HepG2 (cell line): ENCODE measurements at regions not wholly inside any gene's neighbourhood (a gene's known extent, or its start where the extent isn't known, plus 50 kb on each side); places are given as distances from the start of the nearest gene placed in this dataset.

ENCODE experiments used
- ATAC-seq: fragments of 200-7000 bp; cut with Tn5 transposase; 3 replicates; pipeline ENCODE4 v1.9.1; 2020; ENCODE audit warnings: mild to moderate bottlenecking, moderate library complexity
- BruUV-seq: library from RNA; stranded (reverse); fragments of 400-500 nt; replicated peaks from 2 replicates; lab custom pipeline; 2021; lab: Mats Ljungman, UMichigan
- CTCF ChIA-PET: fragments of 300-600 bp; formaldehyde crosslinking; extraction: SDS; loops from one replicate; lab custom pipeline; 2021; ENCODE audit warnings: low total read pairs, inconsistent platforms, low intra/inter-chr PET ratio; lab: Yijun Ruan, JAX
- POLR2A ChIA-PET: fragments of 350-600 bp; sonication (Branson Sonifier 250); formaldehyde crosslinking; loops from one replicate; lab custom pipeline; 2020; ENCODE audit warnings: antibody characterized with exemption, inconsistent platforms; lab: Yijun Ruan, JAX
- DNase-seq: peaks from one replicate; pipeline ENCODE4 v3.0.0-alpha.2; 2015; ENCODE audit warnings: low spot score
- FAIRE-seq: peaks from 3 replicates; lab custom pipeline; 2011; peaks lifted over from hg19 to GRCh38; lab: Jason Lieb, UNC
- H2AFZ ChIP-seq: one replicate; pipeline ENCODE4 v1.6.1; 2011; ENCODE audit warnings: low read length, inconsistent platforms
- H3K27ac ChIP-seq: fragments of 300-600 bp; 3 replicates; pipeline ENCODE4 v1.8.0; 2011; ENCODE audit warnings: mixed run types, mild to moderate bottlenecking, mixed read lengths, low read length, inconsistent platforms; ENCODE audit not compliant: insufficient read depth; ENCODE audit errors: extremely low read length
- H3K27me3 ChIP-seq, 2 experiments: fragments of 200-600 bp in 1 of 2; 2 replicates in 1 of 2; 3 replicates in 1 of 2; pipeline versions ENCODE4 v1.6.0 to v1.8.0; 2011; ENCODE audit warnings: low read length in 2 of 2, mild to moderate bottlenecking in 2 of 2, moderate library complexity in 2 of 2, inconsistent platforms in 1 of 2; ENCODE audit not compliant: insufficient read depth in 2 of 2, control insufficient read depth in 1 of 2
- H3K36me3 ChIP-seq, 2 experiments: fragments of 200-600 bp in 1 of 2; replicated peaks in 1 of 2; 2 replicates in 1 of 2; 3 replicates in 1 of 2; pipeline versions ENCODE4 v1.5.1 to v1.8.0; 2011; ENCODE audit warnings: low read length in 2 of 2, inconsistent platforms in 1 of 2; ENCODE audit not compliant: insufficient read depth in 2 of 2, control insufficient read depth in 1 of 2
- H3K4me1 ChIP-seq: 2 replicates; pipeline ENCODE4 v1.5.1; 2012; ENCODE audit warnings: low read length, inconsistent platforms; ENCODE audit not compliant: insufficient read depth
- H3K4me2 ChIP-seq: 2 replicates; pipeline ENCODE4 v1.6.0; 2011; ENCODE audit warnings: low read depth, low read length, inconsistent platforms
- H3K4me3 ChIP-seq, 3 experiments: fragments of 200-600 bp in 1 of 3; sonication (generic), shearing (Covaris generic) in 1 of 3; replicated peaks in 1 of 3; 2 replicates each; pipeline ENCODE4 v1.5.1; 2011 to 2016; ENCODE audit warnings: low read length in 3 of 3, inconsistent platforms in 2 of 3, low read depth in 2 of 3, mild to moderate bottlenecking in 2 of 3, control low read depth in 1 of 3, mixed read lengths in 1 of 3; ENCODE audit not compliant: insufficient read depth in 1 of 3
- H3K79me2 ChIP-seq: one replicate; pipeline ENCODE4 v1.6.1; 2011; ENCODE audit warnings: low read length, inconsistent platforms; ENCODE audit not compliant: insufficient read depth
- H3K9ac ChIP-seq: 2 replicates; pipeline ENCODE4 v1.6.0; 2011; ENCODE audit warnings: mild to moderate bottlenecking, low read depth, low read length, inconsistent platforms; ENCODE audit not compliant: insufficient read depth
- H3K9me3 ChIP-seq: 2 replicates; pipeline ENCODE4 v1.5.1; 2012; ENCODE audit warnings: mild to moderate bottlenecking, low read length
- H4K20me1 ChIP-seq: 2 replicates; pipeline ENCODE4 v1.6.0; 2011; ENCODE audit warnings: inconsistent platforms, mild to moderate bottlenecking, low read length, moderate library complexity; ENCODE audit not compliant: insufficient read depth
- GZF1 ChIP-seq: sonication (generic); formaldehyde crosslinking; IDR thresholded peaks from 2 replicates; pipeline ENCODE4 v1.5.1; 2020; ENCODE audit warnings: mild to moderate bottlenecking, missing genetic modification reagents
- HOXA7 ChIP-seq: sonication (generic); formaldehyde crosslinking; IDR thresholded peaks from 2 replicates; pipeline ENCODE4 v1.8.1; 2022; ENCODE audit warnings: mild to moderate bottlenecking, missing genetic modification reagents, moderate library complexity
- JUNB ChIP-seq: sonication (generic); formaldehyde crosslinking; IDR thresholded peaks from 2 replicates; pipeline ENCODE4 v1.8.0; 2022; ENCODE audit warnings: missing genetic modification reagents, mild to moderate bottlenecking, borderline replicate concordance
- KDM5A ChIP-seq: fragments of 200-600 bp; sonication (generic); IDR thresholded peaks from 2 replicates; pipeline ENCODE4 v1.7.0; 2018; ENCODE audit warnings: antibody characterized with exemption, mild to moderate bottlenecking, low read length, borderline replicate concordance
- RFX3 ChIP-seq: IDR thresholded peaks from 2 replicates; pipeline ENCODE4 v1.6.1; 2016; ENCODE audit warnings: missing biosample characterization, missing genetic modification reagents
- SOX13 ChIP-seq, 3 experiments: fragments of 450-650 bp in 1 of 3; sonication (generic) in 1 of 3; formaldehyde crosslinking in 1 of 3; IDR thresholded peaks in 2 of 3; conservative IDR thresholded peaks in 1 of 3; 2 replicates each; pipeline versions ENCODE4 v1.5.0 to v1.6.1; 2016 to 2020; ENCODE audit warnings: antibody characterized with exemption in 1 of 3, mild to moderate bottlenecking in 1 of 3, missing compliant biosample characterization in 1 of 3, missing genetic modification reagents in 1 of 3, moderate library complexity in 1 of 3
- ZNF17 ChIP-seq: sonication (generic); formaldehyde crosslinking; IDR thresholded peaks from 2 replicates; pipeline ENCODE4 v1.5.0; 2020; ENCODE audit warnings: mild to moderate bottlenecking, missing genetic modification reagents
- ZNF256 ChIP-seq: sonication (generic); formaldehyde crosslinking; conservative IDR thresholded peaks from 2 replicates; pipeline ENCODE4 v1.4.0; 2020; ENCODE audit warnings: missing genetic modification reagents
- ZNF350 ChIP-seq: sonication (generic); formaldehyde crosslinking; IDR thresholded peaks from 2 replicates; pipeline ENCODE4 v1.4.0; 2020; ENCODE audit warnings: mild to moderate bottlenecking, low read depth, missing genetic modification reagents, borderline replicate concordance
- ZNF724P ChIP-seq: sonication (generic); formaldehyde crosslinking; IDR thresholded peaks from 2 replicates; pipeline ENCODE4 v1.8.0; 2022; ENCODE audit warnings: missing genetic modification reagents, borderline replicate concordance
- WGBS: methylation state at CpG from one replicate; pipeline ENCODE4 v1.1.6; 2017; ENCODE audit warnings: low lambda C conversion rate; 5-methylcytosine and 5-hydroxymethylcytosine counted together
- in situ Hi-C: cut with HindIII; loops from 2 replicates; pipeline ENCODE4 v1.10.0; 2017; ENCODE audit warnings: low pct_unique_long_range_greater_than_20kb; ENCODE audit not compliant: extremely low pct_ligation_motif_present
- intact Hi-C: fragments of 100-400 bp; cut with micrococcal nuclease; formaldehyde crosslinking; loops from one replicate; pipeline ENCODE4 v1.10.0; 2022; ENCODE audit not compliant: unreplicated experiment
- TF ChIP-seq, protein P1 (sequence below): sonication (generic); formaldehyde crosslinking; IDR thresholded peaks from 2 replicates; pipeline ENCODE4 v1.4.0; 2020; ENCODE audit warnings: missing genetic modification reagents
- TF ChIP-seq, protein P2 (sequence below): sonication (generic); formaldehyde crosslinking; IDR thresholded peaks from 2 replicates; pipeline ENCODE4 v1.4.0; 2020; ENCODE audit warnings: missing genetic modification reagents

DNA sequence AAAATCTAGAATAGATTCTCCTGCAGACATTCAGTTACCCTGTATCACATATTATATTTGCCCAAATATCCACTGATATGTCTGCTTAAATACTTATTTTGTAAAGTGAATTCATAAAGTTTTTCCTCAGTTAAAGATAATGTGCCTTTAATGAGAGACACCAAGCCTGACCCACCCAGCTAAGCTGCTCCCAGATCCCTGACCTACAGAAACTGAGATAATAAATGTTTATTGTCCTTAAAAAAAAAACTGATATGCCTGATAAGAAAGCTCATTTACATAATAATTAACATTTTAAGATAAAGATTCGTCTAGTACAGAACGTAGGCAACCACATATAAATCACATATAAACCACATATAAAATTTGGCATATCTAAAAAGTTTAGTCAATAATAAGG is 161.7 kb upstream of the RAP2B start (continued):
- TF ChIP-seq, protein P1, sequence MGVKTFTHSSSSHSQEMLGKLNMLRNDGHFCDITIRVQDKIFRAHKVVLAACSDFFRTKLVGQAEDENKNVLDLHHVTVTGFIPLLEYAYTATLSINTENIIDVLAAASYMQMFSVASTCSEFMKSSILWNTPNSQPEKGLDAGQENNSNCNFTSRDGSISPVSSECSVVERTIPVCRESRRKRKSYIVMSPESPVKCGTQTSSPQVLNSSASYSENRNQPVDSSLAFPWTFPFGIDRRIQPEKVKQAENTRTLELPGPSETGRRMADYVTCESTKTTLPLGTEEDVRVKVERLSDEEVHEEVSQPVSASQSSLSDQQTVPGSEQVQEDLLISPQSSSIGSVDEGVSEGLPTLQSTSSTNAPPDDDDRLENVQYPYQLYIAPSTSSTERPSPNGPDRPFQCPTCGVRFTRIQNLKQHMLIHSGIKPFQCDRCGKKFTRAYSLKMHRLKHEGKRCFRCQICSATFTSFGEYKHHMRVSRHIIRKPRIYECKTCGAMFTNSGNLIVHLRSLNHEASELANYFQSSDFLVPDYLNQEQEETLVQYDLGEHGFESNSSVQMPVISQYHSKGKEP (CRISPR knock-in tag) = no peak
- TF ChIP-seq, protein P2, sequence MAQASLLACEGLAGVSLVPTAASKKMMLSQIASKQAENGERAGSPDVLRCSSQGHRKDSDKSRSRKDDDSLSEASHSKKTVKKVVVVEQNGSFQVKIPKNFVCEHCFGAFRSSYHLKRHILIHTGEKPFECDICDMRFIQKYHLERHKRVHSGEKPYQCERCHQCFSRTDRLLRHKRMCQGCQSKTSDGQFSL (CRISPR knock-in tag) = no peak
- TF ChIP-seq SOX13 (IDR thresholded peaks at IDR 0.05) (no peak), SOX13 (CRISPR knock-in tag; conservative IDR thresholded peaks at IDR 0.05 in 1 of 2, IDR thresholded peaks at IDR 0.05 in 1 of 2) (no peak), HOXA7 (no peak), JUNB (no peak), KDM5A (no peak), ZNF256 (CRISPR knock-in tag) (no peak), GZF1 (CRISPR knock-in tag) (no peak)

DNA sequence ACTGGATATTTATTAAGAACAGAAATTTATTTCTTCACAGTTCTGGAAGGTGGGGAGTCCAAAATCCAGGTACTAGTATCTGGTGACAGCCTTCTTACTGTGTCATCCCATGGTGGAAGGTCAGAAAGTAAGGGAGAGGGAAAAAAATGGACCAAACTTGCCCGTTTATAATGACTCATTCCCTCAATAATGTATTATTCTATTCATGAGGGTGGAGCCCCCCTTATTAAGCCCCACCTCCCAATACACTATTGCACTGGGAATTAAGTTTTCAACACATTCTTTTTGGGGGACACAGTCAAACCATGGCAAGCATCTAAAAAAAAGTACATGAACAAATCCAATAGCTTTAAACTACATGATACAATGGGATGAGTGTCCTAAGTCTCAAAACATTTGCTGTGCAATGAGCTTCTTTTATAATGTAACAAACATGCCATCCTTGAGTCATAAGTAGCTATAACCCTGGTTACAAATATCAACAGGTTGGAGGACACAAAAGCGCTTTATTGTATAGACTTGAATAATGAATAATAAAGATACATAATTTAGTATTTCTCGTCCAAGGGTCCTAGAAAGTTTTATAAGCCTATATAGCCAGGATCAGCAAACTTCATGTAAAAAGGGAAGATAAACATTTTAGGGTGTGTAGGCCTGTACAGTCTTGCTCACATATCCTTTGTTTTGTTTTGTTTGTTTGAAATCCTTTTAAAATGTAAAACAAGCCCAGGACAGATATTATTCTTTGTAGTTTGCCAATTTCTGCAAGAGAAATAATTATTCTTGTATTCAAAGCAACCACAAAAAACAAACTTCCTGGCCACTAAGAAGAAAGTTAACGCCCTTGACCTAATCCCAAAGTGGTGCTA is 160.6 kb upstream of the RAP2B start:
- Histone ChIP-seq H3K27me3 (no peaks in the 10 kb centered on the region), H3K9me3 (no peaks in the 10 kb centered on the region), H3K27ac (no peak overlapping the region), H3K9ac (no peak overlapping the region), H3K4me1 (no peaks in the 10 kb centered on the region), H3K4me2 (no peak overlapping the region), H3K4me3 (no peak overlapping the region), H4K20me1 (no peaks in the 10 kb centered on the region), H3K79me2 (no peaks in the 10 kb centered on the region), H3K36me3 (no peaks in the 10 kb centered on the region), H2AFZ (no peak overlapping the region)
- intact Hi-C loops = no loop called here
- POLR2A ChIA-PET = no interaction called here
- DNase-seq (no peak), ATAC-seq (no peak), FAIRE-seq (no peak)
- in situ Hi-C loops = no loop called here
- 24% methylated on average over 4 of the region's 4 CpGs for WGBS
- BruUV-seq = no TSS peak
- CTCF ChIA-PET = no interaction called here
- TF ChIP-seq ZNF350 (CRISPR knock-in tag) (no peak), ZNF17 (CRISPR knock-in tag) (no peak), ZNF724P (CRISPR knock-in tag) (no peak), RFX3 (CRISPR knock-in tag) (no peak)
